NOMO-1 treated with dmso at 0.1 percent for 144 hours (cell line): ENCODE measurements at regions not wholly inside any gene's neighbourhood (a gene's known extent, or its start where the extent isn't known, plus 50 kb on each side); places are given as distances from the start of the nearest gene placed in this dataset.

Experiments
- DNase-seq: peaks from one replicate; lab custom pipeline; 2025; ENCODE audit not compliant: unreplicated experiment; lab: John Stamatoyannopoulos, UW

DNA sequence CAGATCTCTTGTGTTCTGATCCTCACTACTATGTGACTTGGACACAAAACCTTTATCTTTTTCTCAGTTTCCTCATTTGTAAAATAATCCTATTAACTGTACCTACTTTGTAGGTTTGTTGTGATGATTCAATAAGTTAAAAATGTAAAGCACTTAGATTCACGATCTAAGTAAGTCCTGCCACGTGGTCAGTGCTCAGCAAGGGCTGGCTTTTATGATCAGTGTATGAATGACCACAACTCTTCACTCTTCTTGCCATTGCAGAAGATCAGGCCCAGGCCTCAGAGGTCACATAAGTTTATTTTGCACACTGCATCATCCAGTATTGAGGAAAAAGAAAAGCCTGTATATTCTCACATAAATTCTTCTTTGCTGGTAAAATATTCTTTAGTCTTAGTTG lies 1192.5 kb upstream of the ACVR2A start:
- no peak for DNase-seq

- no peak for DNase-seq
Measured at GRCh38 chr2:146651361-146651760, 1193.5 kb upstream of the ACVR2A start.

GRCh38 chr2:146642066-146642465 lies 1202.8 kb upstream of the ACVR2A start:
- no peak for DNase-seq

GRCh38 chr2:146634230-146635097 lies 1210.4 kb upstream of the ACVR2A start:
- no peak for DNase-seq

DNA sequence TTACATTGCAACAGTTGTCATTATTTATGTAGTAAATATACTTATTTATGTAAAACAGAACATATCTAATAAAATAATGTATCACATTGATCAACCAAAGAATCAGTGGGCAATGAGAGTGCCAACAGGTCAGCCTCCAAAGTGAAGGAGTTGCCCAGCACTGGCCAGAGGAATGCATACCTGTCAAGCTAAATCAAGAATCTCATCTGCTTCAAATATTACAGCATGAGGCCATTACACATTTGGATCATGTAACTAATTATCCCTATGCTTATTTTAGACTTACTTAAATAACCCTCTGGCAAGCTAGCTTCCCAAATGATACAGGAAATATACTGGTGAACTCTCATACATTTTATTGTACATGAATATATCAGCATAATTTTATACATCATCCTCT lies 1211.7 kb upstream of the ACVR2A start:
- DNase-seq: no peak

DNA sequence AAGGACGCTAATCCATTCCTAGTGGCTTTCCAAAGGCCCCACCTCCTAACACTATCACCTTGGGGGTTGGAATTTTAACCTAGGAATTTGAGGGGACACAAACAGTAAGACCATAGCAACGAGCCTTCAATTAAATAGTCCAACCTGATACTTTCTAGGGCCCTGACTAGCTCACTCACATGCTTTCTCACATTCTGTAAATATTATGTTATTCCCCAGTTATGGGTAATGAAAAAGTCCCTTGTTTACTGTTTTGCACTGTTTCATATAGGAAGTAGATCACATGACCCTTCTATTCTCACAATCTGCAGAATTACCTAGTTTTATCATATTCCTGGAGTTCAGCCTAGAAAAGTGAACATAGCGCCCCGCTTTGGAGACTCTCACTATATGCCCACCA lies 1212.1 kb upstream of the ACVR2A start:
- no peak for DNase-seq

- no peak for DNase-seq
Measured at GRCh38 chr2:146624430-146625160, 1220.2 kb upstream of the ACVR2A start.

- DNase-seq: no peak
Measured at GRCh38 chr2:146623771-146624170, 1221.1 kb upstream of the ACVR2A start.

- DNase-seq: no peak
Measured at GRCh38 chr2:146621656-146622055, 1223.2 kb upstream of the ACVR2A start.

DNA sequence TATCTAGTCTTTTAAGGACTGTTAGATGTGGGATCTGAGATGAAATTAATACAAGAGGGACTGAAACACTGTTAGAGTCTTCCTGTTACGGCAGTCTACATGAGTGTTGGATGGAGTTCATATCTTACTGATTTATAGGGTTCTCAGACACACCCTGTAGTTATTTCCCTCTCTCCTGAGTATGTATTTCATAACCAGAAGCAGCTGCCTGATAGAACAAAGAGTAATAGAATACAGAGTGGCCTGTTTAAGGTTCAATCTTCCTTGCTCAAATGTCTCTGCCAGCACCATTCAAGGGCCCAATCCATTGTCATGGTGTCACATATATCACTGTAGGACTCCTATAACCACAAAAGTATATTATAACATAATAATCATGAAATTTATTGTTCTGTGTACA lies 1229.1 kb upstream of the ACVR2A start:
- no peak for DNase-seq

DNA sequence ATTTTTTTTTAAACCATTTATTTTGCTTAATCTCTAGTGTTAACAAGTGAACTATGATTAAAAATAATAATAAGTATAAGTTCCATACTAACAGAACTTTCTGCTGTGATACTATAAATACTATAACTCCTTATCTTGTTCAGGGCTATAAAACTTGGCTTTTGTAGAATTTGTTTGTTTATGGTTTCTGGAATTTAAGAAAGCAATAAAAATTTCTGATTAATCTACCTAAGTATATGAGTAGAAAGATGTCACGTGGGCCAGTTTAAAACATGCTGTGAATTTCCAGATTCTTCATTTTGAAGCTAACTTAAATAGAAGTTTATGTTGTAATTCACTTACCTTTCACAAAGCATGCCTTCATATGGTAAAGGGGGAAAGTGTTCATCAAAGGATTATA lies 1236.3 kb upstream of the ACVR2A start:
- DNase-seq: no peak

DNA sequence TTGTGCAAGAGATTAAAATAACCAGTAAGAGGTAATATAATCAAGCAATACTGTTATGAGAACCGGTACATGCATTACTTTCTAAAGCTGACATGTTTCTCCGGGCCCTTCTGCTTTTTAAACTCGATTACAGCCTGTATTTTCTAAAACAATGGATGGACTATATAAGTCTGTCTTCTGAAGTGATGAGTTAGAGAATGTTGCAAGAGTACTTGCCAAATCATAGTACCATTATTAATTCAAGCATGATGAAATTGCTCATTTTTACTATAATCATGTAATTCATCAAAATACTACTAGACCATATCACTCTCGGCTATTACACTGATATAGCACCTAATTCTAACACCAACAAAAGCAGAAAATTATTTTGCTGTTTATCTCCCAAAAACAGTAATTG lies 1240.3 kb upstream of the ACVR2A start:
- no peak for DNase-seq

DNA sequence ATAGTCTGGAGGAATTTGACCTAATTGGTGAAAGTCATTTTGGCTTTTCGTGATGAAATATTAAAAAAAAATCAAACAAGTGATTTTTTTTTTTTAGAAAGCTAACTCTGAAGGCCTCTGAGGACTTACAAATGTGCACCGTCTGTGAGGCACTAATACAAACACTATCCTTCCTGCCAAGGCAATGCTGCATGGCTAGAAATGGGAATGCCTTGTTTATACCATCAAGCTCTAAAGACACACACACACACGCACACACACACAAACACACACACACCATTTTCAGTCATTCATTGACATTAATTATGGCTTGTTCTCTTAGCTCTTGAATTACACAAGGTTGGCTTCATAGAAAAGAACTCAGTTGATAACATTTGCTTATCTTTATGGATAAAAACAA lies 1242.0 kb upstream of the ACVR2A start:
- DNase-seq: no peak

- no peak for DNase-seq
Measured at GRCh38 chr2:146602383-146602782, 1242.4 kb upstream of the ACVR2A start.

DNA sequence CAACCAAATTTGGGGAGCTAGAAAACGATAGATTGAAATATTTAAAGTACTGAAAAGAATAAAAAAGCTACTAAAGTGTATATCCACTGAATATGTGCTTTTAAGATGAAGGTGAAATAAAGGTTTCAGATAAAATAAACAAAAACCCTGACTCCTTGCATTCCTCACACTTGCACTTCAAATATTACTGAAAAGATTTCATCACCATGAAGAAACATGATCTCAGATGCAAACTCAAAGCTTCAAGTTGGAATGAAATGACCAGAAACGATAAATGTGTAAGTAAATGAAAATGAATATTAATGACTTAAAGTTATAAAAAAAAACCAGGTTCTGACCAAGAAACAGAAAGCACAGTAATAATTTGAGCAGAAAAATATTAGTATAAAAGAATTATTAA lies 1246.0 kb upstream of the ACVR2A start:
- DNase-seq: no peak

DNA sequence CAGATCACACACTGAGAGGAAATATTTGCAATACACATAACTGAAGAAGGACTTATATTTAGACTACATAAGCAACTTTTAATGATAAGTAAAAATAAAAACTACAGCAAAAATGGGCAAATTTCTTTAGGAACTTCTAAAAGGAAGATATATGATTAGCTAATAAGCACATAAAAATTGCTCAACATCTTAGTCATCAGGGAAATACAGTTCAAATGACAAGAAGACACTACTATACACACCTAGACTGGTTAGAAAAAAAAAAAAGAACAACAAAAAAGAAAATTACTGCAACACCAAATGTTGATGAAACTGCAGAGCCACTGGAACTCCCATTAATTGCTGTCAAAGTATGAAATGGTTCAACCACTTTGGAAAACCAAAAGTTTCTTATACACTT lies 1247.5 kb upstream of the ACVR2A start:
- no peak for DNase-seq

DNA sequence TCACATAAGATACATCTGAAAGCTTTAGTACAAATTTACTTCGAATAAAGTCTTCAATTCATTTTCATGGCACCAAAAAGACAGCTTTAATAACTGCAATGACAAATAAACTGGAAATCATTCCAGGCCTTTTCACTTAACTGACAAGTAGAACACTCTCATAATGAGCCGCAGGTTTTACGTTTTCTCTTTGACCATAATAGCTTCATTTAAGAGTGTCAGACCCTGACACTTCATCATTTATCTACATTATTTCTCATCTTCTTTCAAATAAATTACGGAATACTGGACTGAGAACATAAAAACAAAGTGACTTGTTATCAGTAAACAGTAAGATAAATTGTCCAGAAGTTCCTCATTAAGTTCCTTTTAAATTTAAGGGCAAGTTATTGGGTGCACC lies 1252.9 kb upstream of the ACVR2A start:
- DNase-seq: no peak

DNA sequence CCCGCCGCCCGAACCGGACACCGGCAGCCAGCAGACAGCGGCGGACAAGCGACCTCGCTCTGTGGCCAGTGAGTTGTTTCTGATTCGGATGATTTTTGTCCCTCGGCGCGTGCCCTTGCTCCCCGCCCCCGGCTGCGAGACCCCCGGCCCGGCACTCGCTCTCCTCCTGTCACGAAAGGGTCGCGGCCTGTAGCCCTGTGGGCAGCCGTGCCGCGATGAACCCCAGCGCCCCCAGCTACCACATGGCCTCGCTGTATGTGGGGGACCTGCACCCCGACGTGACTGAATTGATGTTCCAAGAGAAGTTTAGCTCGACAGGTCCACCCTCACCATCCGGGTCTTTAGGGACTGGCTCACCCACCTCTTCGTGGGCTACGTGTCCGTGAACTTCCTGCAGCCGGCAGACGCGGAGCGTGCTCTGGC lies 1257.5 kb upstream of the ACVR2A start:
- no peak for DNase-seq

DNA sequence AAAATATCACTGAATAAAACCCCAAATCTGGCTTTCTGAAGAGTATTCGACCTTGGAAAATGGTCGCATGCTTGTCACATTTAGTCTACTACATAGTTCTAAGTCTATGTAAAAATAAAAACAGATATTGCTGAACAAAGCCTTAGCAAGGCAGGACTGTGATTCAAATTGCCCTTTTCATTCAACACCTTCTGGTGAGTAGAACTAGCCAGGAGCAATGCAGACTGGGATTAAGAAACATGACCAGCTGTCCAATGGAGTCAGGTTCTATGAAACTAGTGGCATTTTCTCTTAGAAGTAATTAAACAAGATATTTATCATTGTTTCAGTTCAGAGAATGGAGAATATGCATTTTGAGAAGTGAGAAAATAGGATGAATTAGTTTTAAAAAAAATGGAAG lies 1260.5 kb upstream of the ACVR2A start:
- no peak for DNase-seq

- DNase-seq: no peak
Measured at GRCh38 chr2:146579147-146579930, 1265.5 kb upstream of the ACVR2A start.

DNA sequence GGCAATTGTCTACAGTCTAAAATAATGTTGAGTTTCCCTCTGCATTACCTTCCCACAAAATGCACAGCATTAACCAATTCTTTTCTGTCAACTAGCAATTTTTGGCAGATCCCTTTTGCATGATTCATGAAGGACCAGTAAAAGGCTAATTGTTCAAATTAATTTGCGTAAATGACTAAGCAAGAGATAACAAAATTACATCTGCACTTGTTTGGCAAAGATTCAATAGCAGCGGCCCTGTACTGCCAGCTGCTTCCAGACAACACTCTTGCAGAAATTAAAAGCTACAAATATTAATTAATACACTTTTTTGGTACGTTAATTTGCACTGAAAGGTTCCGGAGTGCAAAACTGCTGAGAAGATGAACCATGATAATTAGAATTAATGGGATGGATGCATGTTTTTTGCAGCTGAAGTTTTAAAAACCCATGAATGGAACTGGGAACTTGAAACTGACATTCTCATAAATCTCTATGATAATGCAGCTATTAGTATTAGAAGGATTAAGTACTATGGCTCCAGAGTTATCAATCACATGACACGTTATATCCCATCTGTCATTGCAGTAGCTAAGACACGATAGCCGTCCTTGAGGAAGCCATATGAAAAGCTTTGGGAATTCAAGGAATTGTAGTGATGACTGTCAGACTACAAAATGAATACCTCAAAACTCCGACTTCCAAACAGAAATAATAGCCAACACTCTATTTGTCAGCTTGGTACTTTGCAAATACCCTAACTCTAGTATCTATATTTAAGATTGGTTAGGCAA lies 1268.3 kb upstream of the ACVR2A start:
- no peak for DNase-seq
